ENCODE measurements at regions not wholly inside any gene's neighbourhood (a gene's known extent, or its start where the extent isn't known, plus 50 kb on each side); places are given as distances from the start of the nearest gene placed in this dataset.

- DNase-seq: peak; percentile 21
These were observed 198.4 kb downstream of the NDFIP2 start for GRCh38 chr13:79679334-79679733.

- no peak for DNase-seq
These were observed 197.1 kb downstream of the NDFIP2 start for GRCh38 chr13:79678100-79678499.

- DNase-seq: no peak
These were observed 195.1 kb downstream of the NDFIP2 start for GRCh38 chr13:79675931-79676660.

- no peak for DNase-seq
These were observed 194.0 kb downstream of the NDFIP2 start for GRCh38 chr13:79674765-79675515.

GRCh38 chr13:79673993-79674377 is 193.0 kb downstream of the NDFIP2 start:
- DNase-seq: no peak

GRCh38 chr13:79673310-79673992 is 192.5 kb downstream of the NDFIP2 start:
- DNase-seq: no peak

- DNase-seq: no peak
These were observed 190.5 kb downstream of the NDFIP2 start for GRCh38 chr13:79671420-79671819.

GRCh38 chr13:79668201-79668752 is 187.3 kb downstream of the NDFIP2 start:
- no peak for DNase-seq

GRCh38 chr13:79667771-79668170 is 186.8 kb downstream of the NDFIP2 start:
- DNase-seq: no peak

- DNase-seq: no peak
These were observed 183.2 kb downstream of the NDFIP2 start for GRCh38 chr13:79663977-79664636.

GRCh38 chr13:79663435-79663834 is 182.5 kb downstream of the NDFIP2 start:
- DNase-seq: no peak

- DNase-seq: no peak
These were observed 181.9 kb downstream of the NDFIP2 start for GRCh38 chr13:79662882-79663281.

- no peak for DNase-seq
These were observed 179.4 kb downstream of the NDFIP2 start for GRCh38 chr13:79660361-79660760.

- no peak for DNase-seq
These were observed 178.2 kb downstream of the NDFIP2 start for GRCh38 chr13:79659121-79659521.

GRCh38 chr13:79658333-79658975 is 177.5 kb downstream of the NDFIP2 start:
- no peak for DNase-seq

- DNase-seq: no peak
These were observed 174.6 kb downstream of the NDFIP2 start for GRCh38 chr13:79655509-79655908.

- no peak for DNase-seq
These were observed 173.6 kb downstream of the NDFIP2 start for GRCh38 chr13:79654520-79654919.

GRCh38 chr13:79650688-79651087 is 169.7 kb downstream of the NDFIP2 start:
- no peak for DNase-seq

GRCh38 chr13:79648191-79648590 is 167.2 kb downstream of the NDFIP2 start:
- DNase-seq: no peak

- no peak for DNase-seq
These were observed 166.6 kb downstream of the NDFIP2 start for GRCh38 chr13:79647533-79647932.

- no peak for DNase-seq
These were observed 165.9 kb downstream of the NDFIP2 start for GRCh38 chr13:79646880-79647279.

- no peak for DNase-seq
These were observed 164.6 kb downstream of the NDFIP2 start for GRCh38 chr13:79645569-79645968.

Measured in activated CD8-positive, alpha-beta memory T cell treated with anti-CD3 and anti-CD28 coated beads, Interleukin-2, amount 50 U/mL, for 4 hours (primary cell).